GM18519 (cell line): ENCODE measurements at regions not wholly inside any gene's neighbourhood (a gene's known extent, or its start where the extent isn't known, plus 50 kb on each side); places are given as distances from the start of the nearest gene placed in this dataset.
A peak's percentile ranks its signal among the peaks of the same experiment; 100 is the strongest.
"Not testable (repeated sequence)": the region's sequence is repeated elsewhere in the genome, so short reads cannot be mapped to it uniquely, and the experiment has no call there.

Experiments used
- ATAC-seq: cut with Tn5 transposase; IDR thresholded peaks from one replicate; pipeline ENCODE4 v1.9.1; 2021; ENCODE audit warnings: mild to moderate bottlenecking, moderate library complexity; ENCODE audit not compliant: unreplicated experiment, low FRiP score

DNA sequence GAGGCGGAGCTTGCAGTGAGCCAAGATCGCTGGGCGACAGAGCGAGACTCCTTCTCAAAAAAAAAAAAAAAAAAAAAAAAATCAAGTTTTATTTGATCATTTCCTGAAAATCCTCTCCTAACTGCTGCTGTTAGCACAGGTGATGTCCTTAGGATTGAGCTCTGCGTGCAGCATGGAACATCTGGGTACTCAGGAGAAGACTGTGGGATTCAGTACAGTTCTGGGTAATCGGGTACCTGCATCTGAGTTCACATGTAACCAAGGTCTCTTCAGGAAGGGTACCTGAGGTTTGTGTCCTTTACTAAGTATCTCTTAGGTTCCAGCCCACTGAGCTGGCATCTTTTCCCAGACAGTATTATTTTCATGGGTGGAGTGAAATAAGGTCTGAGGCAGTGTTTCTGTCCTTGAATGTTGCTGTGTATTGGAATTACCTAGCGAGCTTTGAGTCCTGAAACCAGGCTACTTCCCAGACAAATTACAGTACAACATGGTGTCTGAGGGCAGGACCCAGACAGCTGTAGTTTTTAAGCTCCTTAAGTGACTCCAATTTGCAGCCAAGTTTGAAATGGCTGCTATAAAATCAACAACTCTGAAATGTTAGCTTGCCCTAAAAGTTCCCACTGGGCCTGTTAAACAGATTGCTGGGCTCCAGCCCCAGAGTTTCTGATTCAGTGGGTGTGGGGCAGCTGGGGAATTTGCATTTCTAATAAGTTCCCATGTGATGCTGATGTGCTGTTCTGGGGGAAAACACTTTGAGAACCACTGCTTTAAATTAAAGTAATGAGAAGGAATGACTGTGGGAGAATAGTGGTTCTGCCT, 120.5 kb downstream of the PMAIP1 start:
- no peak for ATAC-seq

DNA sequence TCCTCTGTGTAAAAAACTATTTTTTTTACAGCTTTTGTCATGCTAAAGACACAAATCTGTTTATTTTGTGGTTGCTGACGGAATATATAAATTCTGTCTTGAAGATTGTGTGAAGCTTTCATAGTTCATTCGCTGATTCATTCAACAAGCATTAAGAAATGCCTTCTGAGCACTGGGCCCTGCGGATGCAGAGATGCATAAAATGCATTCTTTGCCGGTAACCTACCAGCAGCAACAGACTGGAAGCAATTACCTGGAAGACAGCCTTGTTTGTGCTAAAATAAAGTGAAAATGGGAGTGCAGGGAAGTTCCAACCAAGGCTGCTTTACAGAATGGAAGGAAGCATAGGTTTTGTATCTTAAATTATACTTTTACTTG, 119.7 kb downstream of the PMAIP1 start:
- ATAC-seq: no peak

DNA sequence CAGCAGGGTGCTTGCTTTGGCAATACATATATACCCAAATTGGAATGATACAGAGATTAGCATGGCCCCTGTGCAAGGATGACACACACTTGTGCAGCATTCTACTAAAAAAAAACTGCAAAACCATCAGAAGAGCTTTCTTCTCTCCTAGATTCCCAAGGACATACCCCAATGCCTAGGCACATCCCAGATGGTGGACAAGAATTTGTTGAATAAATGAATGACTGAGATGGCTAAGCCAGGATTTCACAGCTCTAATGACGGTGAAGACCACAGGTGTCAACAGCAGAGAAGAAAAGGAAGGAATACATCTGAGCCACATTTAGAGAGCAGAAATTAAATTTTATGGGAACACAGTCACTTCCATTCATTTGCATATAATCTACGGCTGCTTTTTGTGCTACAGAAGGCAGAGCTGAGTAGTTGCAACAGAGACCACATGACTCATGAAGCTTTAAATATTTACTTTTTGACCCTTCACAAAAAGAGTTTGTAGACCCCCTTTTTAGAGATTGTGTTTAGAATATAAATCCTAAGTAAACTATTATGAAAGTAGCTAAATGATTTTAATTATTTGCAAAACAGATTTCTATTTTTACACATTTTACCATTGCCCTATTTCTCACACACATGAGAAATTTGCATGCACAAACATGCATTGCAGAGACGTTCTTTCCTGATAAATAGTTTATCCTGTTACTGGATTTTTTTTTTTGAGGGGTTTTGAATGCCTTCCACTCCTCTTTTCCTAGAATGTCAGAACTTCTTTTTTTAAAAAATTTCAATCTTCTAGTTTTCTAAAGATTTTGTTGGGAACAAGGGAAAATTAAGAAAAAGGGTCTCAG, 119.0 kb downstream of the PMAIP1 start:
- no peak for ATAC-seq

DNA sequence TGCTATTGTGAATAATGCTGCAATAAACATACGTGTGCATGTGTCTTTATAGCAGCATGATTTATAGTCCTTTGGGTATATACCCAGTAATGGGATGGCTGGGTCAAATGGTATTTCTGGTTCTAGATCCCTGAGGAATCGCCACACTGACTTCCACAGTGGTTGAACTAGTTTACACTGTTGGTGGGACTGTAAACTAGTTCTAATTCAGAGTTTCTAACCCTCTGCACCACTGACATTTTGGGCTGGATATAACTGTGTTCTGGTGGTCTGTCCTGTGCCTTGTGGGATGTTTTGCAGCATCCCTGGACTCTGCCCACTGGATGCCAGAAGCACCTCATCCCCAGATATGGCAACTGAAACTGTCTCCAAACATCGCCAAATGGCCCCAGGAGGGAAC, 118.3 kb downstream of the PMAIP1 start:
- not testable (repeated sequence) for ATAC-seq

DNA sequence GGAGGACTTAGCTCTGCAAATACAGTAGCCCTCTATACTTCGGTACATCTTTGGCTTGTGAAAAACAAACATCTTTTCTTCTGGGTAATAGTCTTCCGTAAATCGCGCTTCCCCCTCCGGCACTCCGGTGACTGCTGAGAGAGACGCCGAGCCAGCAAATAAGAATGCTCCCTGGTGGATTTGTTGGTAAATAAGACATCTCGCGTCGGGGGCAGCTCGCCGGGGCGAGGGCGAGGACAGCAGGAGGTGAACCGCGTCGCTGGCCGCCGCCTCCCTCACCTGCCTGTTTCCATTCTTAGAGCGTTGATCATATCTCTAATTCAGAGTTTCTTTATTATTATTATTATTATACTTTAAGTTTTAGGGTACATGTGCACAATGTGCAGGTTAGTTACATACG, 117.6 kb downstream of the PMAIP1 start:
- ATAC-seq: no peak

DNA sequence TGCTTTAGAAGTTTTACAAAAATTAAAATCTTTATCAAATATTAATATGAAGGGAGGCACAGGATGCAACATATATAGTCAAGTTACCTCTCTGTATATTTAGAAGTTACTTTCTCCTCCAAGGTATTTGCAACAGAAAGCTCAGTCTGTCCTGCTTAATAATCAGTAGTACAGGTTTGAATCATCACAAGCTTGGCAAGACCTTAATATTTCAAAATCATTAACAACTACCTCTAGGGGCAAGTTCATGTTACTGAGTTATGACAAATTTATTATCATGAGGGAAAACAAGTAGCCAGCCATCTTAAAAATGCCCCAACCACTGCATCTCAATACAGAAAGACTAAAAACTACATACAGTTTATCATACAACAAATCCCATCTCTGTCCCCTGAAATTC, 116.0 kb downstream of the PMAIP1 start:
- ATAC-seq: not testable (repeated sequence)

DNA sequence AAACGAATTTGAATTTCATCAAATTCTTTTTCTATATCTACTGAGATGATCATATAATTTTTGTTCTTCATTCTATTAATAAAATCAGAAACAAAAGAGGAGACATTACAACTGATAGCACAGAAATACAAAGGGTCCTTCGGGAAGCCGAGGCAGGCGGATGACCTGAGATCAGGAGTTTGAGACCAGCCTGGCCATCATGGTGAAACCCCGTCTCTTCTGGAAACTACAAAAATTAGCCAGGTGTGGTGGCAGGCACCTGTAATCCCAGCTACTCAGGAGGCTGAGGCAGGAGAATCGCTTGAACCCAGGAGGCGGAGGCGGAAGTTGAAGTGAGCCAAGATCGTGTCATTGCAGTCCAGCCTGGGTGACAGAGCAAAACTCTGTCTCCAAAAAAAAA, 113.4 kb downstream of the PMAIP1 start:
- ATAC-seq: not testable (repeated sequence)

DNA sequence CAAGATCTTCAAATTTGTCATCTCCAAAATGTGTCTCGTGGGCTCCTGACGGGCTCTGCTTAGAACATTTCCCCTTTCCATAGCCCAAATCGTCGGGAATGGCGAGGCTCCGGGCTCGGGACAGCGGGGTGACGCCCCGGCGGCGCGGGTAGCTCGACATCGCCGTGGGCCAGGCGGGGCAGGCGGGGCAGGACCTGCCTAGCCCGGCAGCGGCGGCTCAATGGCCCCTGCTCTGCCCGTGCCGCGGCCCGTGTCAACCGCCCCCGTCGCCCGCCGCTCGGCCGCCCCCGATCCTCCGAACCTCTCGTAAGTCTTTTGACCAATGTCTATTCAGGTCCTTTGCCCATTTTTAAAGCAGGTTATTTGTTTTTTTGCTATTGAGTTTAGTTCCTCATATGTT, 111.2 kb downstream of the PMAIP1 start:
- no peak for ATAC-seq

DNA sequence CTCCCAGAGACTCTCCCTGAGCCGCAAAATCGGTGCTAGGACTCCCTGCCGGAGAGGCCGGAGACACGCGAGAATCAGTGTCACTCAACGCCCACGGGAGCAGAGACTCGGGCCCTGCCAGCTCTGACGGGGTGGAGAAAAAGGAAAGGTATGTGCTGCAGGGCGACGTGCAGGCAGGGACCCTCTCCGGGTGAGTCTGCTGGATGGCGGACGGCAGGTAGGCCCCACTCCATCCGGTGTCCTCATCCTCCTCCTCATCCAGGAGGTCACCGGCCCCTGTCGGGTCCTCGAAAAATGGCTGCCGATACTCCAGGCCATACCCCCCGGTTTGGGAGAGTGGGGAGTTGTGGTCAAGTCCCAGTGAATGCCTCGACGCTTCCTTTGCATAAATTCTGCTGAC, 110.7 kb downstream of the PMAIP1 start:
- ATAC-seq: no peak

DNA sequence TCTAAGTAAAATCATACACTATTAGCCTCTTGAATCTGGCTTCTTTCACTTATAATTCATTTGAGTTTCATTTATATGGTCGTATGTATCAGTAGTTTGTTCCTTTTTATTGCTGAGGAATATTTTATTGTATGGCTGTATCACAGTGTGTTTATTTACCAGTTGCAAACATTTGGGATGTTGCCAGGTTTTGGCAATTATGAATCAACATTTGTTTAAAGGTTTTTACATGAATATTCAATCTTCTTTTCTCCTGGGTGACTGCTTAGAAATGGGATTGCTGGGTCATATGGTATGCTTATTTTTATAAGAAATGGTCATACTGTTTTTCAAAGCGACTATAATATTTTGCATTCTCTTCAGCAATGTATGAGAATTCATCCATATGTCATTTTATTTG, 107.9 kb downstream of the PMAIP1 start:
- no peak for ATAC-seq

DNA sequence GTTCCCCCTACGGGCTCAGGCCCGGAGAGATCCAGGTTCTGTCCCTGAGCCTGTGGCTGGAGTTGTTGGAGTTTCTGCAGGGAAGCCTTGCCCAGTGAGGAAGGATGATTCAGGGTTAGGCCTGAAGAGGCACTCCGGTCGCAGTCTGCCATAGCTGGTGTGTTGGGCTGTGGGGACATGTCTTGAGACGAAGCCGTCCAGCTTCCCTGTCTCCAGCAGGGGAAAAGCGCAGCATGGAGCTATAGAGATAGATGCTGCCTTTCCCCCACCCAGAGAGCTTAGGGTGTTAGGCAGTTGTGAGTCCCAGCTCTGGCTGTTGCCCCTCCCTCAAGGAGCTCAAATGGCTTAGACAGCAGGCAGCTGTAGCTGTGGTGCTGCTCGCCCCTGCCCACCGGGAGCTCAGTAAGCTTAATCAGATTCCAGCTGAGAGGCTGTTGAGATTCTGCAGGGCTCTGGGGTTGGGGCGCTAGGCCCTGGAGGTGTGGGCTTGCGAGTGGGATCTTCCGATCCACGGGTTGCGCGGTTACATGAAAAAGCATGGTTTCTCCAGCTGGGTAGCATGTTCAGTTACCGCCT, 103.9 kb downstream of the PMAIP1 start:
- ATAC-seq: no peak

DNA sequence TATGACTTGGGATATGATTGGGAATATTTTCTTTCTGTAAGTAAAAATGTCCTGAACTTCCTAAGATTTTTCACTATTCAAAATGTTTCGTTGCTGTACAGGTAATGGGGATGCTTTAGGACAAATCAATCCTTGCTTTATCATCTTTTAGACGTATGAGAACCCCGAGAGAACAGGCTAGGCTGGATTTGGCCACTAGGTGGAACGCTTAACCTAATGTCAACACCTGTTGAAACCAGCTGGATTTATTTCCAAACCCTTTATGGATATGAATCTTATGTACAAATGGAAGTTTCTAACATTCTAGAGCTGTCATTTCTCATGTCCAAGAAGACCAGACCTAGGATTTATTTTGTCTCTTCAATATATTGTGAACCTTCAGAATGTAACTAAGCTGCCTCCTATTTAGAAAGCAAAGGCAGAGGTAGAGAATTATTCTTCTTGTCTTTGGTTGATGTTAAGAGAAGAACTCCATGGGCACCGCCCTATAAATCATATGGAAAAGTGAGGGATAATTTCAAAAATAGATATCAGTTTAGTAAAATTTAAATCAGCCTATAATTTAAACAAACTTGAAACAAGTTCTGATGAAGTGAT, 96.7 kb downstream of the PMAIP1 start:
- peak; percentile 72 for ATAC-seq

DNA sequence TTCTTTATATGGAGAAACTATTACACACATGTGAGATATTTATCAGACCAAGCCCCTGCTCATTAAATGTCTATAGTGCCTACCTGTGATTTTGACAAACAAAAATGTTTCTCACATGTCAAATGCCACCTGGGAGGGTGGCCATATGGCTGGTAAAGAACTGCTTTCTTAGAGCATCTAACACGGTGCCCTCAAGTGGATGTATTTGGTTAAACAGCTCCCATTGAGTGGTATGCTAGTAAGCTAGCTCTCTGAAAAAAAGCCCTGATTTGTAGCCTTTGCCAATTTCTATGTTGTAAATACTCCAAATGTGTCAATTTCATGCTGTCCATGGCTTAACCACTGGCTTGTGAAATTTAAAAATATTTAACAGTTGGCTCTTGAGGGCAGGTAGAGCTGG, 94.6 kb downstream of the PMAIP1 start:
- ATAC-seq: no peak

DNA sequence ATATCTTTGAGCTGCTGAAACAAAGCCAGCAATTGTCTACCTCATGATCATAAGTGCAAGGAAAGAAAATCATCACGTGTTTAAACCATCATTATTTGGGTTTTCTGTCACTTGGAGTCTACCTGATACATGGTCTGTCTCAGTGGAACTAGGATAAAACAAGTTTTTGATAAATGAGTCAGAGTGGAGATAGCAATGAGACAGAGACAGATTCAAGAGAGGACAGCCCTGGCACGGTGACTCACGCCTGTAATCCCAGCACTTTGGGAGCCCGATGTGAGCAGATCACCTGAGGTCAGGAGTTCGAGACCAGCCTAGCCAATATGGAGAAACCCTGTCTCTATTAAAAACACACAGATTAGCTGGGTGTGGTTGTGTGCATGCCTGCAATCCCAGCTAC, 93.8 kb downstream of the PMAIP1 start:
- no peak for ATAC-seq

DNA sequence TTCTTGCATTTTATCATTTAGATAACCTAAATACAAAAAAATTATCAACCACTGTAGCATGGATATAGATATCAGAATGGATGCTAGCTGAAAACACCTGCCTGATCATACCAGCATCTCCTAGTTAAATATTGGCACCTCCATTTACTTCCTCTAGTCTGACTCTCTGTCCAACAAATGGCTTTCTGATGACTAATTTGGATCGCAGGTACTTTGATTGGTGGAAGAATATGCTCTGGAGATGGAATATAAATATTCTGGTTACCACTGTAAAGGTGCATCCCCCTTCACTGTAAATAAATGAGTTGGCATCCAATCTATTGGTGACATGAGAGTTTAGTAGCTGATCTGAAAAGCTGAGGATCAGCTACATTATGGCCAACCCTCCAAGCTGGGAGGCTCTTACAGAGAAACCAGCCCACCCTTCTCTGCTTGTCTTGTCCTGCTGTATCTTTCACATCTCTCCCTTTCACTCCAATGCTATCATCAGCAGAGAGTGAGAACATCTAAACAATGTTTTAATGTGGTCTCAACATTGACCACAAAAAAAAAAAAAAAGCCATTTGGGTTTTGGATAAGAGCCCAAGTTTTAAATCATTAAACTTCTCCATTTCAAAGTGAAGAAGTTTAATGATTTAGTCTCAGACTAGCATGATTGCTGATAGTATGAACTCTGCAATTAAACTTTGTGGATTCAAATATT, 90.5 kb downstream of the PMAIP1 start:
- ATAC-seq: no peak

DNA sequence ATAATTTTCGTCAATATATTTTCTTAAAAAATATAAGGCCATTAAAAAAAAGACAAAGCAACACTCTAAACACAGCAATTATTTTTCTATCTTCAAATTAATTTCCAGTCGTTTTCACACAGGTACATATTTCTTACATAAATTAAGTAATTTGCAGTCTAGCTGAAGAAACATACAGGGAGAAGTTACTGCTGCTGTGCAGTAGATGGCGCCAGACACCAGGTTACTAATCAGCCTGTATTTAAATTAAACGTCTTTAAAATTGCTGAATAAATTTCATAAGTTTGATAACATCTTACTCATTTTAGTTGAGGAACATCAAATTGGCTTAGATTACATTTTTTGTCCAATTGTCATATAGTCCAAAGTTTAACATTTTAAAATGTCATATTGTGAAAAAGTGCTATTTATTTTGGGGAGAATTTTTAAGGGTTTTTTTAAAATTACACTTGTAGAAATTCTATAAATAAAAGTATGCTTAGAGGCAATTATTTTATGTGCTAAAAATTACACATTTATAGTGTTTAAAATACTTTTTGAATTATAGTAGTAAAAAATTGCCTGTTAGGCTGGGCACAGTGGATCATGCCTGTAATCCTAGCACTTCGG, 88.4 kb downstream of the PMAIP1 start:
- ATAC-seq: no peak

DNA sequence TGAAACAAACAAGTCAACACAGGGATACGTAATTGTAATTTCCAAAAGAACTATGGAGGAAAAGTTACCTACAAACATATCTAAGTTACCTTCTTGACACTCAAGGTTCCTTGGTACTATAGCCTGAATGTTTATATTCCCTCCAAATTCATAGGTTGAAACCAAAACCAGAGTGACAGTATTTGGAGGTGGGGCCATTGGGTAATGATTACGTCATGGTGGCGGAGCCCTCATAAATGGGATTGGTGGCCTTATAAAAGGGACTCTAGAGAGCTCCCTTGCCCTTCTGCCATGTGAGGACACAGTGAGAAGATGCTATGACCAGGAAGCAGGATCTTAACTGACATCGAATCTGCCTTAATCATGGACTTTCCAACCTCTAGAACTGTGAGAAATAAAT, 87.3 kb downstream of the PMAIP1 start:
- ATAC-seq: no peak

DNA sequence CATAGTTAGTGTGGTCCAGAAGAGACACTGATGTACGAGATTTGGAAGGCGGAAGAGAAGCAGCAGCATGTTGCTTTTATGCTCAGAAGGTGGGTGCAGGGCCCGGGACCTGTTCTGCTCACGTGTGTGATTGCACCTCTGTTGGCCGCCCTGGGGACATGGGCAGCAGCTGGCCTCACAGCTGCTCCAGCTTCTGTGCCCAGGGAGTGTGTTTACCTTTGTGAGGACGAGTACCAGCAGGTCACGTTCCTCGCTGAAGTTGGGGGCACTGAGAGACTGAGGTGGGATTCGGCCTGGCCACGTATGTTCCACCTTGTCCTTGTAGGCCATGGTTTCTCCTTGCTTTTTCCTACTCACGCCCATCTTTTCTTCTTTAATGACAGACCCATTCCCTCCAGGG, 86.3 kb downstream of the PMAIP1 start:
- ATAC-seq: no peak

DNA sequence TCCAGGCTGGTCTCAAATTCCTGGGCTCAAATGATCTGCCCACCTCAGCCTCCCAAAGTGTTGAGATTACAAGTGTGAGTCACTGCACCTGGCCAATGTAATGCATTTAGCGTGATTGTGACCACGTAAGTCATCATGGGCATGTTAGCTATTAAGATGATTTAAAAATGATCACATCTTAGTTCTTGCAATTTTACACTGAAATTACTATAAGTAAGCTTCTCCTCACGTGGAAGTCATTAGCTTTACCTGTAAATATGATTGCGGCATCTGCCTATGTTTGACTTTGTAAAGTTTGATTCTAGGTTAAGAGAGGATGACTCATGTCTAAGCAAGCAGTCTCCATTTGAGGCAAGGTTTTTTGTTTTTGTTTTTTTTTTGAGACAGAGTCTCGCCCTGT, 85.5 kb downstream of the PMAIP1 start:
- no peak for ATAC-seq

DNA sequence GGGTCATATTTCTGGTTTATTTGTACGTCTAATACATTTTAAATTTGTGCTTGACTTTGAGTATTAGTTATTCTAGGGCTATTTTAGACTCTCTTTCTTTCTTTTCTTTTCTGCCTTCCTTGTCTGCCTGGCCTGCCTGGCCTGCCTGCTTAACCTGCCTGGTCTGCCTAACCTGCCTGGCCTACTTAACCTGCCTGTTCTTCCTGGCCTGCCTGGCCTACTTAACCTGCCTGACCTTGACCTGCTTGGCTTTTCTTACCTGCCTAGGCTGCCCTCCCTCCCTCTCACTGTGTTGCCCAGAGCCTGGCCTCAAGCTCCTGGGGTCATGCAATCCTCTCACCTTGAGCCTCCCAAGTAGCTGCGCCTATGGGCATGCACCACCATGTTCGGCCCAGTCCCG, 83.7 kb downstream of the PMAIP1 start:
- ATAC-seq: no peak
